Transverse colon (tissue), 3 donors: ENCODE measurements at regions not wholly inside any gene's neighbourhood (a gene's known extent, or its start where the extent isn't known, plus 50 kb on each side); places are given as distances from the start of the nearest gene placed in this dataset.

Experiments
- CTCF ChIP-seq, 5 experiments: fragments of 200-600 bp in 3 of 5; fragments of 450-650 bp in 2 of 5; sonication (generic) in 3 of 5; IDR thresholded peaks; 1 replicate in 2 of 5; 2 replicates in 3 of 5; pipeline ENCODE4 v1.5.1; 2016 to 2017; ENCODE audit warnings: antibody characterized with exemption in 5 of 5, inconsistent platforms in 3 of 5, mild to moderate bottlenecking in 2 of 5, moderate library complexity in 1 of 5
- POLR2A ChIP-seq: fragments of 450-650 bp; IDR thresholded peaks from one replicate; pipeline ENCODE4 v1.6.1; 2016; ENCODE audit warnings: antibody characterized with exemption, mild to moderate bottlenecking, moderate library complexity

- TF ChIP-seq CTCF (IDR thresholded peaks at IDR 0.05) (no peak), POLR2A (no peak)
Measured at GRCh38 chr20:40604416-40604815, 84.6 kb downstream of the MAFB start.
